PC-3 (cell line): ENCODE measurements at regions not wholly inside any gene's neighbourhood (a gene's known extent, or its start where the extent isn't known, plus 50 kb on each side); places are given as distances from the start of the nearest gene placed in this dataset.

Experiments used
- ATAC-seq: fragments of 200-7000 bp; cut with Tn5 transposase; 2 replicates; pipeline ENCODE4 v1.9.1; 2020; ENCODE audit warnings: mild to moderate bottlenecking, moderate library complexity
- BruUV-seq: library from RNA; stranded (reverse); fragments of 400-500 nt; replicated peaks from 2 replicates; lab custom pipeline; 2021; lab: Mats Ljungman, UMichigan
- CTCF ChIA-PET: fragments of 300-600 bp; sonication (Branson Sonifier 250); formaldehyde crosslinking; loops from one replicate; lab custom pipeline; 2022; ENCODE audit warnings: antibody characterized with exemption; lab: Charles Lee
- POLR2A ChIA-PET: fragments of 300-600 bp; sonication (Branson Sonifier 250); formaldehyde crosslinking; loops from one replicate; lab custom pipeline; 2022; ENCODE audit warnings: antibody characterized with exemption; ENCODE audit not compliant: unreplicated experiment; lab: Charles Lee
- DNase-seq: peaks from one replicate; pipeline ENCODE4 v3.0.0-alpha.2; 2015
- H2AFZ ChIP-seq: fragments of 300-600 bp; sonication (generic); 2 replicates; pipeline ENCODE4 v1.6.0; 2016; ENCODE audit warnings: antibody characterized with exemption, low read length
- H3F3A ChIP-seq: fragments of 300-600 bp; sonication (generic); one replicate; pipeline ENCODE4 v1.6.0; 2017; ENCODE audit warnings: antibody characterized with exemption, low read length, control low read depth, mild to moderate bottlenecking; ENCODE audit not compliant: unreplicated experiment
- H3K27ac ChIP-seq: fragments of 300-600 bp; sonication (generic); 2 replicates; pipeline ENCODE4 v1.5.1; 2016; ENCODE audit warnings: mild to moderate bottlenecking, low read length
- H3K27me3 ChIP-seq: fragments of 300-600 bp; sonication (generic); 2 replicates; pipeline ENCODE4 v1.6.1; 2016; ENCODE audit warnings: low read length, mixed read lengths
- H3K36me3 ChIP-seq: fragments of 300-600 bp; sonication (generic); 2 replicates; pipeline ENCODE4 v1.6.1; 2016; ENCODE audit warnings: low read depth, mixed run types, low read length, mixed read lengths
- H3K4me1 ChIP-seq: fragments of 300-600 bp; sonication (generic); 2 replicates; pipeline ENCODE4 v1.5.1; 2016; ENCODE audit warnings: low read length; ENCODE audit not compliant: insufficient read depth
- H3K4me2 ChIP-seq: fragments of 300-600 bp; sonication (generic); 2 replicates; pipeline ENCODE4 v1.6.0; 2016; ENCODE audit warnings: low read length
- H3K4me3 ChIP-seq: fragments of 300-600 bp; sonication (generic); 2 replicates; pipeline ENCODE4 v1.5.1; 2016; ENCODE audit warnings: mild to moderate bottlenecking, low read length, mixed read lengths
- H3K79me2 ChIP-seq: fragments of 300-600 bp; sonication (generic); 2 replicates; pipeline ENCODE4 v1.6.1; 2017; ENCODE audit warnings: low read length, mixed read lengths
- H3K9ac ChIP-seq: fragments of 300-600 bp; sonication (generic); 2 replicates; pipeline ENCODE4 v1.6.0; 2016; ENCODE audit warnings: mild to moderate bottlenecking, low read length
- H3K9me2 ChIP-seq: fragments of 300-600 bp; sonication (generic); replicated peaks from 2 replicates; pipeline ENCODE4 v1.6.1; 2016; ENCODE audit warnings: mixed run types, low read length, mixed read lengths
- H3K9me3 ChIP-seq: fragments of 300-600 bp; sonication (generic); 2 replicates; pipeline ENCODE4 v1.6.1; 2016; ENCODE audit warnings: low read length, mixed read lengths
- H4K20me1 ChIP-seq: fragments of 300-600 bp; sonication (generic); 2 replicates; pipeline ENCODE4 v1.6.1; 2016; ENCODE audit warnings: low read length, mixed read lengths
- CTCF ChIP-seq: fragments of 300-600 bp; sonication (generic); conservative IDR thresholded peaks from 2 replicates; pipeline ENCODE4 v1.5.1; 2017; ENCODE audit warnings: antibody characterized with exemption, low read depth, mild to moderate bottlenecking, low read length
- EZH2 ChIP-seq: fragments of 300-600 bp; sonication (generic); IDR thresholded peaks from one replicate; pipeline ENCODE4 v1.6.1; 2017; ENCODE audit warnings: antibody characterized with exemption, mild to moderate bottlenecking, low read length; ENCODE audit not compliant: unreplicated experiment
- EZH2phosphoT487 ChIP-seq: fragments of 300-600 bp; sonication (generic); IDR thresholded peaks from 2 replicates; pipeline ENCODE4 v1.6.1; 2018; ENCODE audit warnings: mild to moderate bottlenecking, antibody characterized with exemption, low read length, borderline replicate concordance
- intact Hi-C: fragments of 100-400 bp; cut with micrococcal nuclease; formaldehyde crosslinking; loops from 2 replicates; pipeline ENCODE4 v1.9.0; 2023

- H3F3A ChIP-seq = no peaks in the 10 kb centered on the region
- H3K4me2 ChIP-seq = no peak overlapping the region
- H3K36me3 ChIP-seq = no peaks in the 10 kb centered on the region
- no peaks in the 10 kb centered on the region for H3K4me1 ChIP-seq
- H3K4me3 ChIP-seq = no peak overlapping the region
- H3K79me2 ChIP-seq = no peaks in the 10 kb centered on the region
- BruUV-seq = no TSS peak
- ATAC-seq = no peak
- no peaks in the 10 kb centered on the region for H4K20me1 ChIP-seq
- H3K9me2 ChIP-seq = no peaks in the 10 kb centered on the region
- no peak overlapping the region for H2AFZ ChIP-seq
- no peak for TF ChIP-seq EZH2phosphoT487
- no peak for TF ChIP-seq CTCF
- TF ChIP-seq EZH2 = no peak
- H3K27ac ChIP-seq = no peak overlapping the region
- no peak overlapping the region for H3K9ac ChIP-seq
- DNase-seq = no peak
- ChIA-PET CTCF (no interaction called here), POLR2A (no interaction called here)
- no peaks in the 10 kb centered on the region for H3K9me3 ChIP-seq
- no peaks in the 10 kb centered on the region for H3K27me3 ChIP-seq
- intact Hi-C loops = no loop called here
These were observed 605.6 kb upstream of the TEX47 start for GRCh38 chr7:89401099-89401498.

- H3K4me2 ChIP-seq = no peak overlapping the region
- ChIA-PET POLR2A (no interaction called here), CTCF (no interaction called here)
- H4K20me1 ChIP-seq = no peaks in the 10 kb centered on the region
- H3K9me2 ChIP-seq = no peaks in the 10 kb centered on the region
- H3K9ac ChIP-seq = no peak overlapping the region
- intact Hi-C loops = no loop called here
- H3K36me3 ChIP-seq = no peaks in the 10 kb centered on the region
- DNase-seq (no peak), ATAC-seq (no peak)
- no peaks in the 10 kb centered on the region for H3F3A ChIP-seq
- no TSS peak for BruUV-seq
- no peaks in the 10 kb centered on the region for H3K79me2 ChIP-seq
- no peak overlapping the region for H2AFZ ChIP-seq
- H3K4me1 ChIP-seq = no peaks in the 10 kb centered on the region
- no peaks in the 10 kb centered on the region for H3K9me3 ChIP-seq
- H3K4me3 ChIP-seq = no peak overlapping the region
- no peak overlapping the region for H3K27ac ChIP-seq
- TF ChIP-seq EZH2 = no peak
- no peak for TF ChIP-seq EZH2phosphoT487
- TF ChIP-seq CTCF = no peak
- H3K27me3 ChIP-seq = no peaks in the 10 kb centered on the region
These were observed 606.2 kb upstream of the TEX47 start for GRCh38 chr7:89401690-89402089.

- Histone ChIP-seq H3K4me1 (no peaks in the 10 kb centered on the region), H3K9me3 (no peaks in the 10 kb centered on the region), H3K27ac (no peak overlapping the region), H2AFZ (no peak overlapping the region), H3K36me3 (no peaks in the 10 kb centered on the region), H3K9ac (no peak overlapping the region), H3K9me2 (no peaks in the 10 kb centered on the region), H3K79me2 (no peaks in the 10 kb centered on the region), H4K20me1 (no peaks in the 10 kb centered on the region), H3F3A (no peaks in the 10 kb centered on the region), H3K4me2 (no peak overlapping the region), H3K27me3 (no peaks in the 10 kb centered on the region), H3K4me3 (no peak overlapping the region)
- intact Hi-C loops = no loop called here
- DNase-seq (no peak), ATAC-seq (no peak)
- TF ChIP-seq EZH2phosphoT487 (no peak), EZH2 (no peak)
- ChIA-PET CTCF (no interaction called here), POLR2A (no interaction called here)
- no TSS peak for BruUV-seq
These were observed 656.4 kb upstream of the TEX47 start for GRCh38 chr7:89451911-89452310.
